Skeletal muscle tissue (tissue), 3 donors: ENCODE measurements at regions not wholly inside any gene's neighbourhood (a gene's known extent, or its start where the extent isn't known, plus 50 kb on each side); places are given as distances from the start of the nearest gene placed in this dataset.

ENCODE experiments used
- H3K27ac ChIP-seq: one replicate; pipeline ENCODE4 v1.7.0; 2013; ENCODE audit warnings: mild to moderate bottlenecking, low read depth, low read length, inconsistent platforms
- H3K27me3 ChIP-seq, 3 donors: one replicate each; pipeline ENCODE4 v1.7.0; 2013; ENCODE audit warnings: low read length in 3 of 3; ENCODE audit not compliant: control insufficient read depth in 3 of 3, insufficient read depth in 3 of 3
- H3K36me3 ChIP-seq, 3 donors: one replicate each; pipeline ENCODE4 v1.7.0; 2013; ENCODE audit warnings: low read length in 3 of 3; ENCODE audit not compliant: control insufficient read depth in 3 of 3, insufficient read depth in 3 of 3
- H3K4me1 ChIP-seq, 3 donors: one replicate each; pipeline ENCODE4 v1.7.0; 2013; ENCODE audit warnings: low read length in 3 of 3, mild to moderate bottlenecking in 3 of 3; ENCODE audit not compliant: control insufficient read depth in 3 of 3, insufficient read depth in 3 of 3
- H3K4me3 ChIP-seq, 3 donors: one replicate each; pipeline ENCODE4 v1.7.0; 2013; ENCODE audit warnings: low read length in 3 of 3
- H3K9ac ChIP-seq, 3 donors: one replicate each; pipeline ENCODE4 v1.7.0; 2013; ENCODE audit warnings: low read length in 3 of 3, mild to moderate bottlenecking in 3 of 3, moderate library complexity in 2 of 3, low read depth in 1 of 3
- H3K9me3 ChIP-seq, 3 donors: one replicate each; pipeline ENCODE4 v1.7.0; 2013; ENCODE audit warnings: low read length in 3 of 3; ENCODE audit not compliant: control insufficient read depth in 3 of 3
- donor health status: Osteomylitis.

DNA sequence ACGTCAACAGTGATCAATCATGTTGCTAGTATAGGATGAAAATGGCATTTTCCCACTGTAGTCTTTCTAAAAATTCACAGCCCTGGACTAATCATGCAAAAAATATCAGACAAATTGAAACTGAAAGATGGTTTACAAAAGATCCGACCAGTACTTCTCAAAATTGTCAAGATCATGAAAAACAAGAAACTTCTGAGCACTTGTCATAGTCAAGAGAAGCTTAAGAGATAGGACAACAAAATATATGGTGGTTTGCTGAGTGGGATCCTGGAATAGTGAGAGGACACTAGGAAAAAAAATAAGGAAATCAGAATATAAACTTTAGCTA lies 101.1 kb downstream of the NAA11 start:
- Histone ChIP-seq H3K36me3 (no peaks in the 10 kb centered on the region), H3K27ac (no peak overlapping the region), H3K4me3 (no peak overlapping the region)

DNA sequence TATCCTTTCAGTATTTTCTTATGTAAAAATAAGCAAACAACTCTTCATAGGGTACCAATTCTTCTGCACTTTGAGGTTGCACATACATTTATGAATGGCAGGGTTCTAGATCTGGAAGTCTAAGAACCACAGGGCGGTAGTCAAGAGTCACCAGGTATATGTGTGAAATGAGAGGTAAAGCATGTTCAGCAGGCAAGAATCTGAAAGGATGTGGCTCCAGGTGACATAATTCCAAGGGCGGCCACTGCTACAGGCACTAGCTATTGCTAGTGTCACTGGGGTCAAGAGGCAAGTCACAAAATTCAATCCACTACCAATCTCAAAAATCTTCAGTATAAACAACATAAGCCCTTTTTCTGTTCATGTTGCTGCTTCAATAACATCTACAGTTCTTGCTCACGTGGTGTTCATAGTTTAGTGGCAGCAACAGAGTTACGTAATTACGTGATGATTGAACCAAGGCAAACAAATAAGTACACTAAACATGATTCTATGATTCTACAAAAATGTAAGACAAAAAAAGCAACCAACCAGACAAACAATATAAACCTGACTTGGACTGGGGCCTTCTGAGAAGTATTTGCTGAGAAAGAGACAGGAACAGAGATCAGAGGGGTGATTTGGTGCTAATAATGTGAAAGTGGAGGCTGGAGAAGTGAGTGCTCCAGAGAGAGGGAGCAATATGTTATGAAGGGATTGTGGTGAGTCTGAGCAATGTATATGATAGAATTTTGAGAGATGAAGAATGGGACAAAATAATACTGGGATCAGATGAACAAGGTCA lies 101.7 kb downstream of the NAA11 start:
- no peaks in the 10 kb centered on the region for H3K9me3 ChIP-seq
- no peak overlapping the region for H3K4me3 ChIP-seq
- H3K36me3 ChIP-seq: no peaks in the 10 kb centered on the region
- H3K4me1 ChIP-seq: no peaks in the 10 kb centered on the region
- no peaks in the 10 kb centered on the region for H3K27me3 ChIP-seq
- H3K9ac ChIP-seq: no peak overlapping the region
- no peak overlapping the region for H3K27ac ChIP-seq

More for the DNA sequence above, 101.1 kb downstream of the NAA11 start:
- no peaks in the 10 kb centered on the region for H3K4me1 ChIP-seq
- H3K9me3 ChIP-seq: no peaks in the 10 kb centered on the region
- H3K9ac ChIP-seq: no peak overlapping the region
- H3K27me3 ChIP-seq: no peaks in the 10 kb centered on the region

DNA sequence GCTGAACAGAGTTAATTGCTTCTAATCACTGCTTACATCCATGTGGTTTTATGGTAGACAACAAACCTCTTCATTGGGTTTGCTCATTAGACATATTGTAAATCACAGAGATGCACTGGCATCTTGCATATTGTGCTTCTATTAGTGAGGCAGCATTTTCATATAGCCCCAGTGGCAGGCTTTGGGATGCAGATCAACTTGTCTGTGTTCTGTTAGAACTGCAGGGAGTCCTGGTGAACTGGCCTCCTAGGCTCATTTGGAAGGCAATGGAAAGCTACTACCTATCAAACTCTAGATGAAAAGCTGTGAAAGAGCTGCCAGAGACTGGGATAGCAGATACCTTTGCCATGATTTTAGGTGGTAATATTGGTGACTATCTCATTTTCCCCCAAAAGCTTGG lies 108.8 kb downstream of the NAA11 start:
- Histone ChIP-seq H3K9me3 (no peaks in the 10 kb centered on the region), H3K36me3 (no peaks in the 10 kb centered on the region), H3K4me3 (no peak overlapping the region), H3K9ac (no peak overlapping the region), H3K27ac (no peak overlapping the region), H3K4me1 (no peaks in the 10 kb centered on the region), H3K27me3 (no peaks in the 10 kb centered on the region)

DNA sequence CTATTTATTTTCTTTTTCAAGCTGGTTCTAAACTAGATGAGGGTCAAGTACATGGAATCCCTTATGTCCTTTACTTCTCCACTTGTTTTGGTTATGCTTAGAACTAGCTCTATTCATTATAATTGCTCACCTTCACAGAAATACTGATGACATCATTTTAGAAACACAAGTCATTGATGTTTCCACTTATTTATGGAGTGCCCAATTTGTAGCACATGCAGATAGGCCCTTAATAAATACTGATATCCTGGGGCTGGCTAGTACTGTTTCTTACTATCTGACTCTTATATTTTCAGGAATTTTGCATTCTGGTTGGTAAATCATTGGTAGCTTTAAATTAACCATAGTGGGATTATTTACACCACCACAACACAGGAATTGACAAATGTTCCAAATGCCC lies 112.2 kb downstream of the NAA11 start:
- Histone ChIP-seq H3K9me3 (no peaks in the 10 kb centered on the region), H3K4me3 (no peak overlapping the region), H3K9ac (no peak overlapping the region), H3K27ac (no peak overlapping the region), H3K4me1 (no peaks in the 10 kb centered on the region), H3K27me3 (no peaks in the 10 kb centered on the region), H3K36me3 (no peaks in the 10 kb centered on the region)

DNA sequence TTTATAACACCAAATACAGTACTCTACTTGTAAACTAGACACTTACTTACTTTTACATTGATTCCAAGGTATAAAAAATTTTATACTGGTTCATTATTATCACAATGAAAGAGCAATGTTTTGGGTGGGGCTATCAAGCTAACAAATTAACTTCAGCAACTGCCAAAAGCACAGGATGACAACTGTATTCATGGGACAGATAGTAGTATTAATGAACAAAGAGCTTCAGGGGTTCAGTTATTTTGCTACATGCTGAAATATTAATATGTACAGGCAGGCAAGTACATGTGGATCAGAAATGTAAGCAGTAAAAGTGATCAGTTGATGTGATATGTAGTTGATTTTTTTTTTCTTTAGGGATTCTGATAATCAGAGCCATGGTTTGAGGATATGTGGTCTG lies 112.9 kb downstream of the NAA11 start:
- no peak overlapping the region for H3K4me3 ChIP-seq
- H3K9me3 ChIP-seq: no peaks in the 10 kb centered on the region
- H3K9ac ChIP-seq: no peak overlapping the region
- H3K27me3 ChIP-seq: no peaks in the 10 kb centered on the region
- H3K4me1 ChIP-seq: no peaks in the 10 kb centered on the region
- H3K36me3 ChIP-seq: no peaks in the 10 kb centered on the region
- H3K27ac ChIP-seq: no peak overlapping the region

DNA sequence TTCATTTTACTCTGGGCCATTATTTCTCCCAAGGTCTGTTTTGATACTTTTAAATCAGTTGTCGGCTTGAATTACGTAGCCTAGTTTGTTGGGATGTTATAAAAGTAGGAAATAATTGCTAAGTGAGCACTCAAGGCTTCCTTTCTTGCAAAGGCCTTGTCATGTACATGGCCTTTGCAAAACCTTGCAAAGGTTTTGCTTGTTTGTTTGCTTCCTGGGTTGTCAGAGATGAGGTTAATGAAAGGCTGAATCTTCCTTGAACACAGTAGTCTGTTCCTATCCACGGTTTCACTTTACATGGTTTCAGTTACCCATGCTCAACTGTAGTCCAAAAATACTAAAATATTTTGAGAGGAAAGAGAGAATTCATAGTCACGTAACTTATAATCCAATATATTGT lies 113.5 kb downstream of the NAA11 start:
- Histone ChIP-seq H3K4me1 (no peaks in the 10 kb centered on the region), H3K4me3 (no peak overlapping the region), H3K27me3 (no peaks in the 10 kb centered on the region), H3K27ac (no peak overlapping the region), H3K36me3 (no peaks in the 10 kb centered on the region), H3K9ac (no peak overlapping the region), H3K9me3 (no peaks in the 10 kb centered on the region)

DNA sequence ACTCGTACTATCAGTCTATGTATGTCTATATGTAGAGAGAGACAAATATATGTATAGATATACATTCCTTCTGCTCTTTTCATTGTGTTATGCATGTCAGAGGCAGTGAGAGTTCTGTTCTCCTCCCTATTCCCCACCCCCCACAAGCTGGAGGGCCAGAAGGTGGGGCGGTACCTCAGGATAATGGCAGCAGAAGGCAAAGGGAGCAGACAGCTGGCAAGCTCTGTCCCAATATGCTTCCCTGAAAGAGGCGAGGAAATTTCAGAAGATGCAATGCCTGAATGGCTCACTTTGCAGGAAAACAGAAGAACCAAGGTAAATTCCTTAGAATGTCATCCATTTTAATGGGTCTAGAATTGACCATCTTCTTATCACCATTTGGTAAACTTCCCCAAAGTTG lies 114.4 kb downstream of the NAA11 start:
- Histone ChIP-seq H3K4me3 (no peak overlapping the region), H3K9ac (no peak overlapping the region), H3K9me3 (no peaks in the 10 kb centered on the region), H3K4me1 (no peaks in the 10 kb centered on the region), H3K36me3 (no peaks in the 10 kb centered on the region), H3K27me3 (no peaks in the 10 kb centered on the region), H3K27ac (no peak overlapping the region)

DNA sequence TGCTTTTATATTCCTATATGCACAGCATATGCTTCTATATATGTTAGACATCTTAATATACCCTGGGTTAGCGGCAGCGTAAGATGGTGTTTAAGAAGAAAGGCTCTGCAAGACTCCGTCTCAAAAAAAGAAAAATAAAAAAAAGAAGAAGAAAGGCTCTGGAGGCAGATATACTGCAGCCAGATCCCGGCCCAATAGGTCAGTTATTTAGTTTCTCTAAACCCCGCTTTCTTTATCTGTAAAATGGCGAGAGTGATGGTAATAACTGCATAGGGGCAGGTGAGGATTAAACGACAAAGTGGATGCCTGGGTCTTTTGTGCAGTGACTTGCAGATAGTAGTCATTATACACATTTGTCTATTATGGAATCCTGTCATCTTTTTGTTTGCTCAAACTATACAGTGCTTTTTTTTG lies 115.2 kb downstream of the NAA11 start:
- H3K36me3 ChIP-seq: no peaks in the 10 kb centered on the region
- H3K9me3 ChIP-seq: peaks cover 0 to 4% (median 0%) of the 10 kb centered on the region in 3 donors
- no peak overlapping the region for H3K9ac ChIP-seq
- H3K4me3 ChIP-seq: no peak overlapping the region
- H3K4me1 ChIP-seq: no peaks in the 10 kb centered on the region
- H3K27me3 ChIP-seq: no peaks in the 10 kb centered on the region
- H3K27ac ChIP-seq: no peak overlapping the region

DNA sequence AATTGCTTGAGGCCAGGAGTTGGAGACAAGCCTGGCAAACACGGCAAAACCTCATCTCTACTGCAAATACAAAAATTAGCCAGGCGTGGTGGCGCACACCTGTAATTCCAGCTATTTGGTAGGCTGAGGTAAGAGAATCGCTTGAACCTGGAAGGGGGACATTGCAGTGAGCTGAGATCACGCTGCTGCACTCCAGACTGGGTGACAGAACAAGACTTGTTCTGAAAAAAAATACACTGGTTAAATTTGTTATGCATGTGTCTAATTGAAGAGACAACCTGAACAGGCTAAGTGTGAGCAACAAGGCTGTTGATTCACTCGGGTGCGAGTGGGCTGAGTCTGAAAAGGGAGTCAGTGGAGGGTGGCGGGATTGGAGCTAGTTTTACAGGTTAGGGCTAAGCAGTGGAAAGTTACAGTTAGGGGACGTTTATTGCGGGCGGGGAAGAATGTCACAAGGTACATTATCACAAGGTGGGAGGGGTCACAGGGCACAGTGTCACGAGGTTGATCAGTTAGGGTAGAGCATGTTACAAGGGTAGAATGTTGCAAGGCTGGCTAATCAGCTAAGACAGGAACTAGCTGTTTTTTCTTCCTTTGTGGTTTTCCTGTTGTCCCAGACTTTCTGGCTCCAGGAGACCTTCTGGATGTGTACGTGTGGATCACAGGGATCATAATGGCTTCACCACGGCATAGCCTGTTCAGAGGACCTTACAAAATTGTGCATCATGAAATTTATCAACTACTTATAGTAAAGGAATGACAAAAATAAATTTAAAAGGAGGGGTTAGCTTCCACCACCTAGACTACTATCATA lies 115.8 kb downstream of the NAA11 start:
- Histone ChIP-seq H3K27ac (no peak overlapping the region), H3K36me3 (no peaks in the 10 kb centered on the region), H3K27me3 (no peaks in the 10 kb centered on the region), H3K4me3 (no peak overlapping the region), H3K9me3 (peaks cover 0 to 5% (median 0%) of the 10 kb centered on the region in 3 donors), H3K4me1 (no peaks in the 10 kb centered on the region), H3K9ac (no peak overlapping the region)

DNA sequence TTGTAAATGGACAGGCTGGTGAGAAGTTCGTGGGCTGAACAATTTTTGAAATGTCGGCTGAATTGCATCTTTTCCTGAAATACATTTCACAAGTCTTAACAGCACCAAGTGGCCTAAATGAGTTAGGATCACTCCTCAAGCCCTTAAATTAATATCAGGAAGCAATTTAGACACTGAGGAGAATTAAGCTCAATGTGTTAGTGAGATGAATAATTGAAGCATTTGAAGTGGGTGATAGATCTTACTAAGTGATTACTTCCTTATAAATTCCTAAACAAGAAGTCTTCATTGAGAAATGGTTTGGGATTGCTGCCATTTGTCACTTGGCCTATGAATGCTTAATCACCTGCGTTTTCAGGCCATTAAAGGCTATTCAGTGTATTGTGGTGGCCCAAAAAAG lies 116.8 kb downstream of the NAA11 start:
- Histone ChIP-seq H3K27ac (no peak overlapping the region), H3K4me3 (no peak overlapping the region), H3K9me3 (peaks cover 0 to 5% (median 0%) of the 10 kb centered on the region in 3 donors), H3K36me3 (no peaks in the 10 kb centered on the region), H3K9ac (no peak overlapping the region), H3K4me1 (no peaks in the 10 kb centered on the region), H3K27me3 (no peaks in the 10 kb centered on the region)
